Astrocyte (in vitro differentiated cells and primary cell): ENCODE measurements at regions not wholly inside any gene's neighbourhood (a gene's known extent, or its start where the extent isn't known, plus 50 kb on each side); places are given as distances from the start of the nearest gene placed in this dataset.

Experiments
- DNase-seq: peaks from one replicate; pipeline ENCODE4 v3.0.0-alpha.2; 2010; ENCODE audit warnings: low read depth
- FAIRE-seq: peaks from 2 replicates; lab custom pipeline; 2011; peaks lifted over from hg19 to GRCh38; lab: Jason Lieb, UNC
- H2AFZ ChIP-seq: 2 replicates; pipeline ENCODE4 v1.6.0; 2012; ENCODE audit warnings: low read depth, low read length, inconsistent platforms
- H3K27ac ChIP-seq: 2 replicates; pipeline ENCODE4 v1.5.1; 2011; ENCODE audit warnings: low read depth, low read length, inconsistent platforms
- H3K27me3 ChIP-seq: 2 replicates; pipeline ENCODE4 v1.6.0; 2011; ENCODE audit warnings: low read length, inconsistent platforms; ENCODE audit not compliant: insufficient read depth
- H3K36me3 ChIP-seq: 2 replicates; pipeline ENCODE4 v1.5.1; 2011; ENCODE audit warnings: low read length, inconsistent platforms; ENCODE audit not compliant: insufficient read depth
- H3K4me1 ChIP-seq: 2 replicates; pipeline ENCODE4 v1.5.1; 2011; ENCODE audit warnings: low read length, inconsistent platforms; ENCODE audit not compliant: insufficient read depth
- H3K4me2 ChIP-seq: 2 replicates; pipeline ENCODE4 v1.6.0; 2012; ENCODE audit warnings: low read length, inconsistent platforms
- H3K4me3 ChIP-seq: 2 replicates; pipeline ENCODE4 v1.5.1; 2011; ENCODE audit warnings: low read depth, mild to moderate bottlenecking, low read length, inconsistent platforms; ENCODE audit not compliant: insufficient read depth
- H3K79me2 ChIP-seq: 2 replicates; pipeline ENCODE4 v1.6.0; 2012; ENCODE audit warnings: mild to moderate bottlenecking, low read length, inconsistent platforms; ENCODE audit not compliant: insufficient read depth
- H3K9ac ChIP-seq: 2 replicates; pipeline ENCODE4 v1.6.0; 2012; ENCODE audit warnings: mild to moderate bottlenecking, low read length, inconsistent platforms
- H3K9me3 ChIP-seq: 2 replicates; pipeline ENCODE4 v1.5.1; 2012; ENCODE audit warnings: low read depth, mild to moderate bottlenecking, low read length, inconsistent platforms; ENCODE audit not compliant: insufficient read depth
- H4K20me1 ChIP-seq: 2 replicates; pipeline ENCODE4 v1.6.0; 2012; ENCODE audit warnings: low read length, inconsistent platforms; ENCODE audit not compliant: insufficient read depth
- H3K27ac Mint-ChIP-seq: one replicate; pipeline ENCODE4 v1.8.0; 2021; ENCODE audit warnings: mild to moderate bottlenecking, mixed read lengths; ENCODE audit not compliant: unreplicated experiment
- H3K27me3 Mint-ChIP-seq: one replicate; pipeline ENCODE4 v1.8.0; 2021; ENCODE audit warnings: low read depth, mixed read lengths; ENCODE audit not compliant: unreplicated experiment
- H3K36me3 Mint-ChIP-seq: one replicate; pipeline ENCODE4 v1.8.0; 2021; ENCODE audit warnings: low read depth, mixed read lengths; ENCODE audit not compliant: unreplicated experiment
- H3K4me1 Mint-ChIP-seq: one replicate; pipeline ENCODE4 v1.8.0; 2021; ENCODE audit warnings: low read depth, mixed read lengths; ENCODE audit not compliant: unreplicated experiment
- H3K4me3 Mint-ChIP-seq: one replicate; pipeline ENCODE4 v1.8.0; 2021; ENCODE audit warnings: mild to moderate bottlenecking, moderate library complexity, mixed read lengths; ENCODE audit not compliant: unreplicated experiment
- H3K9me3 Mint-ChIP-seq: one replicate; pipeline ENCODE4 v1.8.0; 2021; ENCODE audit warnings: mild to moderate bottlenecking, mixed read lengths; ENCODE audit not compliant: unreplicated experiment
- CTCF ChIP-seq: IDR thresholded peaks from 2 replicates; pipeline ENCODE4 v1.5.1; 2011; ENCODE audit warnings: low read depth, mild to moderate bottlenecking, inconsistent platforms, low read length, moderate library complexity; ENCODE audit not compliant: insufficient read depth
- EZH2 ChIP-seq: IDR thresholded peaks from 2 replicates; pipeline ENCODE4 v1.6.1; 2012; ENCODE audit warnings: mild to moderate bottlenecking, low read length, inconsistent platforms; ENCODE audit not compliant: insufficient read depth

DNA sequence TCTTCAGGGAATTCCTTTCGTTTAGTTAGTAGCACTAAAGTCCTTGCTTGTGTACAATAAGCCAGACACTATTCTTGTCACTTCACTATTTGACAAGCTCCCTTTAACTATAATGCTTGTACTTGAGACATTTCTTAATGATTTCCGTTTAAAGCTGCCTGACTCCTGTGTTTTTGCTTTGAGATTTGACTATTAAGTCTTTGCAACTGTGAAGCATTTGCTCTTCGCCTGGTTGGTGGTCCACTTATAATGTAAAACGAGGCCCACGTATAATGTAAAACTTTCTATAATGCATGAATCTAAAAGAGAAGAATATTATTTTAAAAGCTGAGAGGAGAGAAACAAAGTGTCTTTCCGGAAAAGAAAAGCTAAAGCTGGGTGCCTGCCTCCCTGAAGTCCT lies 204.1 kb upstream of the FAM47C start:
- Histone ChIP-seq H3K4me3 (no peak overlapping the region), H3K27ac (no peak overlapping the region), H3K79me2 (no peaks in the 10 kb centered on the region), H3K4me2 (no peak overlapping the region), H3K27me3 (no peaks in the 10 kb centered on the region), H3K9ac (no peak overlapping the region), H3K36me3 (no peaks in the 10 kb centered on the region), H4K20me1 (no peaks in the 10 kb centered on the region), H3K9me3 (no peaks in the 10 kb centered on the region), H3K4me1 (no peaks in the 10 kb centered on the region), H2AFZ (no peak overlapping the region)
- FAIRE-seq: no peak
- Mint-ChIP-seq H3K9me3 (no peaks in the 10 kb centered on the region), H3K4me1 (peaks cover 2% of the 10 kb centered on the region), H3K27ac (no peak overlapping the region), H3K27me3 (no peaks in the 10 kb centered on the region), H3K36me3 (no peaks in the 10 kb centered on the region), H3K4me3 (no peak overlapping the region)
- TF ChIP-seq CTCF (no peak), EZH2 (no peak)
- DNase-seq: no peak

DNA sequence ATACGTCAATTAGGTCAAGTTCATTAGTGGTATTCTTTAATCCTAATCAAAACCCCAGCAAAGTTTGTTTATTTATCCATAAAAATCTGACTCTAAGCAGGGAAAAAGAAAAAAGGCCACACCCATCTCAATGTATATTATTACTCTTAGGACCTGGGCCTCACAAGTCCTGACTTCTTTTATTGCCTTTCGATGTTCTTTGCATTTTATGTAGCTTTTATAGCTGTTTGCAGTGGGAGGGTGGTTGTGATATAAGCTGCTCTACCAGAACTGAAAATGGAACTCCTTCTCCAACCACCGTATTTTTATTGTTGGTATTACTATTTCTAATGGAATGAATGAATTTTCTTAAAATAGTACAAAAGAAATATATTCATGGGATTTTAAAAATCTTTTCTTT lies 163.3 kb upstream of the FAM47C start:
- H3K4me1 ChIP-seq: no peaks in the 10 kb centered on the region
- no peak for DNase-seq
- H3K9me3 ChIP-seq: no peaks in the 10 kb centered on the region
- no peaks in the 10 kb centered on the region for H4K20me1 ChIP-seq
- no peak overlapping the region for H3K4me3 Mint-ChIP-seq
- H3K9me3 Mint-ChIP-seq: no peaks in the 10 kb centered on the region
- H3K27ac Mint-ChIP-seq: no peak overlapping the region
- no peak overlapping the region for H2AFZ ChIP-seq
- no peak overlapping the region for H3K4me2 ChIP-seq
- TF ChIP-seq EZH2: no peak
- TF ChIP-seq CTCF: no peak
- H3K9ac ChIP-seq: no peak overlapping the region
- no peak for FAIRE-seq
- no peak overlapping the region for H3K4me3 ChIP-seq
- H3K36me3 ChIP-seq: no peaks in the 10 kb centered on the region
- no peaks in the 10 kb centered on the region for H3K27me3 Mint-ChIP-seq
- no peaks in the 10 kb centered on the region for H3K4me1 Mint-ChIP-seq
- no peaks in the 10 kb centered on the region for H3K79me2 ChIP-seq
- no peak overlapping the region for H3K27ac ChIP-seq
- H3K36me3 Mint-ChIP-seq: no peaks in the 10 kb centered on the region
- H3K27me3 ChIP-seq: no peaks in the 10 kb centered on the region

DNA sequence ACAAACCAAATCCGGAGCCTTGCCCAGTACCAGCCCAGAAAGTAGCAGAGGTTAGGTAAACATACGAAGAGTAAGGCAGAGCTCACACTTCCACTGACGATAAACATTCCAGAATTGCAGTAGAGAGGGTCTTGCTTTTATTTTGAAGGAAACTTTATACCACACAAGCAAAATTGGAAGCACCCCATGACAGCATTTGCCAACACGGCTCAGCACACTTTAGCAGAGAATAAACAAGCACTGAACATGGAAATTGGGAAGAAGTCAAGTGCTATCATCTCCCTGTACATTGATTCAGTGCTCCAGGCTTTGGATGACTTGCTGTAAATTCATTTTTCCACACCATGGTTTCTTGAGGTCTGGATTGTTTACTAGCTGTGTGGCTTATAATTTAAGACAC lies 160.7 kb upstream of the FAM47C start:
- Mint-ChIP-seq H3K36me3 (no peaks in the 10 kb centered on the region), H3K4me1 (no peaks in the 10 kb centered on the region), H3K27me3 (no peaks in the 10 kb centered on the region), H3K4me3 (no peak overlapping the region), H3K27ac (no peak overlapping the region), H3K9me3 (no peaks in the 10 kb centered on the region)
- H3K27ac ChIP-seq: no peak overlapping the region
- no peaks in the 10 kb centered on the region for H3K79me2 ChIP-seq
- no peak for FAIRE-seq
- H3K9ac ChIP-seq: no peak overlapping the region
- H3K4me2 ChIP-seq: no peak overlapping the region
- TF ChIP-seq EZH2 (no peak), CTCF (no peak)
- H3K4me1 ChIP-seq: no peaks in the 10 kb centered on the region
- H3K27me3 ChIP-seq: no peaks in the 10 kb centered on the region
- H3K4me3 ChIP-seq: no peak overlapping the region
- DNase-seq: no peak
- no peaks in the 10 kb centered on the region for H4K20me1 ChIP-seq
- no peaks in the 10 kb centered on the region for H3K36me3 ChIP-seq
- H2AFZ ChIP-seq: no peak overlapping the region
- H3K9me3 ChIP-seq: no peaks in the 10 kb centered on the region
